Activated T-cell treated with anti-CD3 and anti-CD28 coated beads, Interleukin-2, amount 50 U/mL, for 72 hours (primary cell): ENCODE measurements at regions not wholly inside any gene's neighbourhood (a gene's known extent, or its start where the extent isn't known, plus 50 kb on each side); places are given as distances from the start of the nearest gene placed in this dataset.

Experiments used
- ATAC-seq, 2 donors: fragments of 150-1000 bp; cut with Tn5 transposase; replicated peaks in 1 of 2; 2 replicates each; pipeline ENCODE4 v1.10.0; 2021; ENCODE audit warnings: moderate library complexity in 2 of 2, mild to moderate bottlenecking in 1 of 2
- DNase-seq, 2 donors: peaks; one replicate each; pipeline ENCODE4 v3.0.0; 2021 to 2022; ENCODE audit warnings: mixed read lengths in 1 of 2
- H3K27ac Mint-ChIP-seq: one replicate; pipeline ENCODE4 v1.8.0; 2022; ENCODE audit warnings: mild to moderate bottlenecking, moderate library complexity, mixed read lengths
- H3K27me3 Mint-ChIP-seq: one replicate; pipeline ENCODE4 v1.8.0; 2022; ENCODE audit warnings: low read depth, mixed read lengths
- H3K36me3 Mint-ChIP-seq, 2 donors: one replicate each; pipeline ENCODE4 v1.8.0; 2022; ENCODE audit warnings: mixed read lengths in 2 of 2, mild to moderate bottlenecking in 1 of 2; ENCODE audit not compliant: insufficient read depth in 2 of 2
- H3K4me1 Mint-ChIP-seq: one replicate; pipeline ENCODE4 v1.8.0; 2022; ENCODE audit warnings: low read depth, mixed read lengths
- H3K4me3 Mint-ChIP-seq, 2 donors: one replicate each; pipeline ENCODE4 v1.8.0; 2022; ENCODE audit warnings: mild to moderate bottlenecking in 2 of 2, mixed read lengths in 2 of 2, moderate library complexity in 2 of 2
- H3K9me3 Mint-ChIP-seq, 2 donors: one replicate each; pipeline ENCODE4 v1.8.0; 2022; ENCODE audit warnings: mixed read lengths in 2 of 2

GRCh38 chr16:73210686-73211085 lies 162.8 kb upstream of the ZFHX3 start:
- Mint-ChIP-seq H3K9me3 (no peaks in the 10 kb centered on the region), H3K4me3 (no peak overlapping the region), H3K27ac (no peak overlapping the region), H3K27me3 (no peaks in the 10 kb centered on the region), H3K36me3 (no peaks in the 10 kb centered on the region), H3K4me1 (no peaks in the 10 kb centered on the region)
- ATAC-seq: no peak
- DNase-seq: no peak

- H3K9me3 Mint-ChIP-seq: no peaks in the 10 kb centered on the region
- H3K4me3 Mint-ChIP-seq: no peak overlapping the region
- ATAC-seq (no peak), DNase-seq (no peak)
- no peaks in the 10 kb centered on the region for H3K36me3 Mint-ChIP-seq
- H3K27me3 Mint-ChIP-seq: no peaks in the 10 kb centered on the region
- no peak overlapping the region for H3K27ac Mint-ChIP-seq
- no peaks in the 10 kb centered on the region for H3K4me1 Mint-ChIP-seq
Observed at GRCh38 chr16:73210084-73210483, 162.2 kb upstream of the ZFHX3 start.

- Mint-ChIP-seq H3K27me3 (no peaks in the 10 kb centered on the region), H3K9me3 (no peaks in the 10 kb centered on the region), H3K4me3 (no peak overlapping the region), H3K27ac (no peak overlapping the region), H3K4me1 (no peaks in the 10 kb centered on the region), H3K36me3 (no peaks in the 10 kb centered on the region)
- no peak for ATAC-seq
- DNase-seq: no peak
Observed at GRCh38 chr16:73209190-73209589, 161.3 kb upstream of the ZFHX3 start.

- H3K4me1 Mint-ChIP-seq: no peaks in the 10 kb centered on the region
- no peak for ATAC-seq
- no peaks in the 10 kb centered on the region for H3K27me3 Mint-ChIP-seq
- no peak overlapping the region for H3K4me3 Mint-ChIP-seq
- no peaks in the 10 kb centered on the region for H3K9me3 Mint-ChIP-seq
- H3K27ac Mint-ChIP-seq: no peak overlapping the region
- no peaks in the 10 kb centered on the region for H3K36me3 Mint-ChIP-seq
- DNase-seq: no peak
Observed at GRCh38 chr16:73206151-73206707, 158.3 kb upstream of the ZFHX3 start.

GRCh38 chr16:73205153-73205886 lies 157.4 kb upstream of the ZFHX3 start:
- H3K27me3 Mint-ChIP-seq: no peaks in the 10 kb centered on the region
- no peaks in the 10 kb centered on the region for H3K4me1 Mint-ChIP-seq
- no peaks in the 10 kb centered on the region for H3K9me3 Mint-ChIP-seq
- ATAC-seq (no peak), DNase-seq (no peak)
- no peaks in the 10 kb centered on the region for H3K36me3 Mint-ChIP-seq
- no peak overlapping the region for H3K27ac Mint-ChIP-seq
- H3K4me3 Mint-ChIP-seq: no peak overlapping the region

- no peaks in the 10 kb centered on the region for H3K9me3 Mint-ChIP-seq
- H3K4me3 Mint-ChIP-seq: no peak overlapping the region
- H3K27me3 Mint-ChIP-seq: no peaks in the 10 kb centered on the region
- H3K4me1 Mint-ChIP-seq: no peaks in the 10 kb centered on the region
- H3K27ac Mint-ChIP-seq: no peak overlapping the region
- no peak for DNase-seq
- ATAC-seq: no peak
- no peaks in the 10 kb centered on the region for H3K36me3 Mint-ChIP-seq
Observed at GRCh38 chr16:73204359-73205152, 156.6 kb upstream of the ZFHX3 start.

GRCh38 chr16:73202161-73202729 lies 154.3 kb upstream of the ZFHX3 start:
- H3K27ac Mint-ChIP-seq: no peak overlapping the region
- DNase-seq (no peak), ATAC-seq (no peak)
- H3K9me3 Mint-ChIP-seq: no peaks in the 10 kb centered on the region
- H3K4me1 Mint-ChIP-seq: no peaks in the 10 kb centered on the region
- H3K36me3 Mint-ChIP-seq: no peaks in the 10 kb centered on the region
- H3K4me3 Mint-ChIP-seq: no peak overlapping the region
- no peaks in the 10 kb centered on the region for H3K27me3 Mint-ChIP-seq

- no peak overlapping the region for H3K4me3 Mint-ChIP-seq
- ATAC-seq: no peak
- H3K4me1 Mint-ChIP-seq: no peaks in the 10 kb centered on the region
- peaks cover 0 to 1% of the 10 kb centered on the region in 2 donors for H3K9me3 Mint-ChIP-seq
- no peaks in the 10 kb centered on the region for H3K27me3 Mint-ChIP-seq
- no peaks in the 10 kb centered on the region for H3K36me3 Mint-ChIP-seq
- no peak overlapping the region for H3K27ac Mint-ChIP-seq
- no peak for DNase-seq
Observed at GRCh38 chr16:73199214-73199613, 151.3 kb upstream of the ZFHX3 start.

GRCh38 chr16:73198481-73198880 lies 150.6 kb upstream of the ZFHX3 start:
- no peak for ATAC-seq
- DNase-seq: no peak
- no peaks in the 10 kb centered on the region for H3K36me3 Mint-ChIP-seq

GRCh38 chr16:73197598-73197997 lies 149.7 kb upstream of the ZFHX3 start:
- ATAC-seq (no peak), DNase-seq (no peak)
- no peak overlapping the region for H3K4me3 Mint-ChIP-seq
- no peaks in the 10 kb centered on the region for H3K36me3 Mint-ChIP-seq
- H3K27ac Mint-ChIP-seq: no peak overlapping the region
- H3K4me1 Mint-ChIP-seq: no peaks in the 10 kb centered on the region
- H3K27me3 Mint-ChIP-seq: no peaks in the 10 kb centered on the region
- peaks cover 0 to 1% of the 10 kb centered on the region in 2 donors for H3K9me3 Mint-ChIP-seq

More at GRCh38 chr16:73198481-73198880, 150.6 kb upstream of the ZFHX3 start:
- Mint-ChIP-seq H3K9me3 (peaks cover 0 to 1% of the 10 kb centered on the region in 2 donors), H3K4me1 (no peaks in the 10 kb centered on the region), H3K27me3 (no peaks in the 10 kb centered on the region), H3K27ac (no peak overlapping the region), H3K4me3 (no peak overlapping the region)

- H3K27ac Mint-ChIP-seq: no peak overlapping the region
Observed at GRCh38 chr16:73196670-73197069, 148.7 kb upstream of the ZFHX3 start.

GRCh38 chr16:73193464-73193863 lies 145.5 kb upstream of the ZFHX3 start:
- no peak overlapping the region for H3K27ac Mint-ChIP-seq
- DNase-seq (no peak), ATAC-seq (no peak)
- H3K36me3 Mint-ChIP-seq: no peaks in the 10 kb centered on the region
- H3K4me3 Mint-ChIP-seq: no peak overlapping the region
- H3K4me1 Mint-ChIP-seq: no peaks in the 10 kb centered on the region
- H3K9me3 Mint-ChIP-seq: peaks cover 0 to 1% of the 10 kb centered on the region in 2 donors
- H3K27me3 Mint-ChIP-seq: no peaks in the 10 kb centered on the region

More at GRCh38 chr16:73196670-73197069, 148.7 kb upstream of the ZFHX3 start:
- no peak for ATAC-seq
- H3K9me3 Mint-ChIP-seq: peaks cover 0 to 1% of the 10 kb centered on the region in 2 donors
- no peak overlapping the region for H3K4me3 Mint-ChIP-seq
- no peaks in the 10 kb centered on the region for H3K4me1 Mint-ChIP-seq
- H3K27me3 Mint-ChIP-seq: no peaks in the 10 kb centered on the region
- no peaks in the 10 kb centered on the region for H3K36me3 Mint-ChIP-seq
- DNase-seq: peak; percentile 8 to 18

- Mint-ChIP-seq H3K9me3 (peaks cover 0 to 1% of the 10 kb centered on the region in 2 donors), H3K27me3 (no peaks in the 10 kb centered on the region), H3K27ac (no peak overlapping the region), H3K4me1 (no peaks in the 10 kb centered on the region), H3K36me3 (no peaks in the 10 kb centered on the region), H3K4me3 (no peak overlapping the region)
- DNase-seq: no peak
- no peak for ATAC-seq
Observed at GRCh38 chr16:73192232-73192894, 144.4 kb upstream of the ZFHX3 start.
